HepG2 (cell line): ENCODE measurements at regions not wholly inside any gene's neighbourhood (a gene's known extent, or its start where the extent isn't known, plus 50 kb on each side); places are given as distances from the start of the nearest gene placed in this dataset.

Experiments
- GATAD1 ChIP-seq: IDR thresholded peaks from 2 replicates; pipeline ENCODE4 v1.6.1; 2016; ENCODE audit warnings: missing genetic modification reagents, missing compliant biosample characterization
- NCOA1 ChIP-seq: sonication (generic); formaldehyde crosslinking; IDR thresholded peaks from 2 replicates; pipeline ENCODE4 v1.9.0; 2021; ENCODE audit warnings: missing genetic modification reagents
- SALL1 ChIP-seq: sonication (generic); formaldehyde crosslinking; IDR thresholded peaks from 2 replicates; pipeline ENCODE4 v1.8.0; 2022; ENCODE audit warnings: mild to moderate bottlenecking, missing genetic modification reagents
- TAF1 ChIP-seq: sonication (generic); formaldehyde crosslinking; IDR thresholded peaks from 2 replicates; pipeline ENCODE4 v1.4.0; 2020; ENCODE audit warnings: missing genetic modification reagents
- TGIF2 ChIP-seq: IDR thresholded peaks from 2 replicates; pipeline ENCODE4 v1.6.1; 2016; ENCODE audit warnings: control low read depth, missing compliant biosample characterization
- TF ChIP-seq, protein P1 (sequence below): sonication (generic); formaldehyde crosslinking; IDR thresholded peaks from 2 replicates; pipeline ENCODE4 v1.4.0; 2020; ENCODE audit warnings: missing genetic modification reagents, borderline replicate concordance
- TF ChIP-seq, protein P2 (sequence below): sonication (generic); formaldehyde crosslinking; IDR thresholded peaks from 2 replicates; pipeline ENCODE4 v1.5.1; 2020; ENCODE audit warnings: mild to moderate bottlenecking, missing genetic modification reagents, moderate library complexity

DNA sequence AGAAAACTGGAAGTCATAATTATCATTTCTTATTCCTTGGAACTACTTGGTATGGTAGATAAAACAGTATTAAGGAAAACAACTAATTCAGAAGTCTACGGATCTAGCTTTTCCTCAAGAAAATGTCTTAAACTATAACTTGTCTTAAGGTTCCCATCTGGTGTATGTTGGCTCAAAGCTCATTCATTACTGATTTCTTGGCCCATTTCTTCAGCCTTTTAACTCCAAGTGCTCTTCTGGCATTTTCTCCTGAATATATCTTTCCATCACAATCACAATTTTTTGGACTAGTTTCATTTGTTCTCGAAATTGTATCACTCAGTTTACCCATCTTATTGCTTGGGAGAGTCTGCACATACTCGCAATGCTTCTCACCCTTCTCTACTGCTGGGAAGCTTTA lies 150.1 kb downstream of the C12orf50 start:
- TF ChIP-seq, protein P1, sequence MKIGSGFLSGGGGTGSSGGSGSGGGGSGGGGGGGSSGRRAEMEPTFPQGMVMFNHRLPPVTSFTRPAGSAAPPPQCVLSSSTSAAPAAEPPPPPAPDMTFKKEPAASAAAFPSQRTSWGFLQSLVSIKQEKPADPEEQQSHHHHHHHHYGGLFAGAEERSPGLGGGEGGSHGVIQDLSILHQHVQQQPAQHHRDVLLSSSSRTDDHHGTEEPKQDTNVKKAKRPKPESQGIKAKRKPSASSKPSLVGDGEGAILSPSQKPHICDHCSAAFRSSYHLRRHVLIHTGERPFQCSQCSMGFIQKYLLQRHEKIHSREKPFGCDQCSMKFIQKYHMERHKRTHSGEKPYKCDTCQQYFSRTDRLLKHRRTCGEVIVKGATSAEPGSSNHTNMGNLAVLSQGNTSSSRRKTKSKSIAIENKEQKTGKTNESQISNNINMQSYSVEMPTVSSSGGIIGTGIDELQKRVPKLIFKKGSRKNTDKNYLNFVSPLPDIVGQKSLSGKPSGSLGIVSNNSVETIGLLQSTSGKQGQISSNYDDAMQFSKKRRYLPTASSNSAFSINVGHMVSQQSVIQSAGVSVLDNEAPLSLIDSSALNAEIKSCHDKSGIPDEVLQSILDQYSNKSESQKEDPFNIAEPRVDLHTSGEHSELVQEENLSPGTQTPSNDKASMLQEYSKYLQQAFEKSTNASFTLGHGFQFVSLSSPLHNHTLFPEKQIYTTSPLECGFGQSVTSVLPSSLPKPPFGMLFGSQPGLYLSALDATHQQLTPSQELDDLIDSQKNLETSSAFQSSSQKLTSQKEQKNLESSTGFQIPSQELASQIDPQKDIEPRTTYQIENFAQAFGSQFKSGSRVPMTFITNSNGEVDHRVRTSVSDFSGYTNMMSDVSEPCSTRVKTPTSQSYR: no peak
- no peak for TF ChIP-seq SALL1 (CRISPR knock-in tag)
- TF ChIP-seq TAF1 (CRISPR knock-in tag): no peak
- TF ChIP-seq, protein P2, sequence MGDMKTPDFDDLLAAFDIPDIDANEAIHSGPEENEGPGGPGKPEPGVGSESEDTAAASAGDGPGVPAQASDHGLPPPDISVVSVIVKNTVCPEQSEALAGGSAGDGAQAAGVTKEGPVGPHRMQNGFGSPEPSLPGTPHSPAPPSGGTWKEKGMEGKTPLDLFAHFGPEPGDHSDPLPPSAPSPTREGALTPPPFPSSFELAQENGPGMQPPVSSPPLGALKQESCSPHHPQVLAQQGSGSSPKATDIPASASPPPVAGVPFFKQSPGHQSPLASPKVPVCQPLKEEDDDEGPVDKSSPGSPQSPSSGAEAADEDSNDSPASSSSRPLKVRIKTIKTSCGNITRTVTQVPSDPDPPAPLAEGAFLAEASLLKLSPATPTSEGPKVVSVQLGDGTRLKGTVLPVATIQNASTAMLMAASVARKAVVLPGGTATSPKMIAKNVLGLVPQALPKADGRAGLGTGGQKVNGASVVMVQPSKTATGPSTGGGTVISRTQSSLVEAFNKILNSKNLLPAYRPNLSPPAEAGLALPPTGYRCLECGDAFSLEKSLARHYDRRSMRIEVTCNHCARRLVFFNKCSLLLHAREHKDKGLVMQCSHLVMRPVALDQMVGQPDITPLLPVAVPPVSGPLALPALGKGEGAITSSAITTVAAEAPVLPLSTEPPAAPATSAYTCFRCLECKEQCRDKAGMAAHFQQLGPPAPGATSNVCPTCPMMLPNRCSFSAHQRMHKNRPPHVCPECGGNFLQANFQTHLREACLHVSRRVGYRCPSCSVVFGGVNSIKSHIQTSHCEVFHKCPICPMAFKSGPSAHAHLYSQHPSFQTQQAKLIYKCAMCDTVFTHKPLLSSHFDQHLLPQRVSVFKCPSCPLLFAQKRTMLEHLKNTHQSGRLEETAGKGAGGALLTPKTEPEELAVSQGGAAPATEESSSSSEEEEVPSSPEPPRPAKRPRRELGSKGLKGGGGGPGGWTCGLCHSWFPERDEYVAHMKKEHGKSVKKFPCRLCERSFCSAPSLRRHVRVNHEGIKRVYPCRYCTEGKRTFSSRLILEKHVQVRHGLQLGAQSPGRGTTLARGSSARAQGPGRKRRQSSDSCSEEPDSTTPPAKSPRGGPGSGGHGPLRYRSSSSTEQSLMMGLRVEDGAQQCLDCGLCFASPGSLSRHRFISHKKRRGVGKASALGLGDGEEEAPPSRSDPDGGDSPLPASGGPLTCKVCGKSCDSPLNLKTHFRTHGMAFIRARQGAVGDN (CRISPR knock-in tag): no peak
- no peak for TF ChIP-seq TGIF2 (CRISPR knock-in tag)
- TF ChIP-seq NCOA1: no peak
- no peak for TF ChIP-seq GATAD1 (CRISPR knock-in tag)
